Glomerular endothelial cell (primary cell): ENCODE measurements at regions not wholly inside any gene's neighbourhood (a gene's known extent, or its start where the extent isn't known, plus 50 kb on each side); places are given as distances from the start of the nearest gene placed in this dataset.

Experiments used
- DNase-seq: peaks from one replicate; pipeline ENCODE4 v3.0.0-alpha.2; 2011; ENCODE audit warnings: low read depth, low spot score; ENCODE audit errors: extremely low read depth

DNA sequence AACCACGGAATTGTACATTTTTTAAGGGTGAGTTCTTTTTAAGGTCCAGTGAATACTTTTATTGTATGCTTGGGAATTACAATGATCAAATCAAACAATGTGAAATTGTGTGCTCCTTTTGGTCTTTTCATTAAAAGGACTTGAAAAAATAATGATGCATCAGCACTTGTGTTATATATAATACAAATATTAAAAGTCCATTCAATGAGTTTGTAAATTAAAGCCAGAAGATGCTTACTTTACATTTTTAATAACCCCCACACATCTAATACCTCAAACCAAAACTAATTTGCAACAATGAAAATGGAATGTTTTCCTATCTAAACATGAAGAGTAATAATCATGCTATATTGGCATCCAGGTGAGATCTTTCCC lies 369.8 kb upstream of the LCORL start:
- no peak for DNase-seq

DNA sequence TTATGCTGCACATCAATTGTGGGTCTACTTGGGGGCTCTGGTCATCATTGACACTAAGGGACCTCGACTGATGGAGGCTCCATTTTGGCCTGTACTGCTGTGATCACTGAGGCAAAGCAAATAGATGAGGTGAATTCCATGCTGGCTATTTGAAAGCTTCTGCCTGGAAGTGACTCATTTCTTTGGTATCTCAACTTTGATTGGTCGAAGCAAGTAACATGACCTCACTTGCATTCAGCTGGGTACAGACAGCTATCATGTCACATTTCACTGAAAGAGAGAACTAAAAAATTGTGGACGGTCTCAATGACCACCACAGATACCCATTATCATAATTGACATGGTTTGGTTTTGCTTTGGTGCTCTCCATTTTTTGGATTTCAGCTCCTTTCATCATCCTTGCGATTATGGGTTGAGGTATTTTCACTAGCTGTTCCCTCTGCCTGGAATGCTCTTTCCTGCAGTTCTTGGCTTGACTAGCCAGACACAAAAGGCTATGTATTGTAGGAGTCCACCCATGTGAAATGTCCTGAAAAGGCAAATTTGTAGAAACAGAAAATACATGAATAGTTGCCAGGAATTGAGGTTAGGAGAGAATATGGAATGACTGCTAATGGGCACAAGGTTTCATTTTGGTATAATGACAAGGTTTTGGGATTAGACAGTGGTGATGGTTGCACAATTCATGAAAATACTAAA lies 369.2 kb upstream of the LCORL start:
- no peak for DNase-seq

DNA sequence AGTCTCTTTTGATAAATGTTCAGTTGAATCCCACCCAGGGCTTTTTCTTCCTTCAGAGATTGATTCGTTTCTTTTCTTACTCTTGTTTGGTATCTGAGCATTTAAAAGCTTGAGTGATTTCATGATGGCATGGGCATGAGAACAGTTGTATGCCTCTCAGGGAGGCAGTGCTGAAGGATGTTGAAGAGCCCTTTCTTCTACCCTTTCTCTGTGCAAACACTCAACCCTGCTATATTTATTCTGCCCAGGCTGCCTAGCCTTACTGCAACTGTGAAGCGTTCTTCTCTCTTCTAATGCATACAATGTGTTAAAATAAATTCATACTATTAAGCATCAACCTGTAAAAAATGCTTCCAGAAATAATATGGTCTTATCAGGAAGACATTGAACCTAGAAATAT lies 367.6 kb upstream of the LCORL start:
- DNase-seq, result no peak

DNA sequence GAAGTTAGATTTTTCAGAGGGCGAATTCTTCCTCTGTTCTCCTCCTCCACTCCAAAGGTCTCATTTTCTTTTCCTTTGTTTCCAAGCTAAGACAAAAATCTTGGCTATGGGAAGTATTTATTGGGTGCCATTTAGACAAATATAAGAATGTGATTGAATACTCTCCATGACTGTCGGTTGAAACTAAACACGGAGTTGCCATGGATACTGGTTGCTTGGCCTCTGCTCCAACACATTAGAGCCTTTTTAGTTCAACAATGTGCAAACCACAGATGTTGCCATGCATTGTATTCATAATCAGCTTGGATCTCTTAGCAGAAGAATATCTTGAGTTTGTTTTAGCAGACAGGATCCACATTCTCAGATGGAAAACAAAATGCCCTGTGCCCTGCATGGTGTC lies 366.5 kb upstream of the LCORL start:
- no peak for DNase-seq

DNA sequence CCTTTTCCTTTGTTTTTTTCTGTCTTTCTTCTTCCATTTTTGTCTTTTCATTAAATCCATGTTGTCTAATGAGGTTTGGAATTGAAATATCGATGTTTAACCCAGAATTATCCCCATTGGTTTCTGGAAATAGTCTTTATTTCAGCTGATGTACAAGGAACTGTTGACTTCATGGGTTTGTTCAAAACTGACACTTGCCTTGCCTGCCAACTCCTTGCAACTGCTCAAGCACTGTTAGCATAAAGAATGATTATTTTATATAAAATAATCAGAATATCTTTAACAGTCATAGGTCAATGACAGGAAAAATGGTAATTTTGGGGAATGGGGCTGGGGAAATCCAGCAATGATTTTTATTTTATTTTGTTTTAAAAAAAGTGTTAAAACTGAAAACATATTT lies 359.6 kb upstream of the LCORL start:
- DNase-seq, result no peak

DNA sequence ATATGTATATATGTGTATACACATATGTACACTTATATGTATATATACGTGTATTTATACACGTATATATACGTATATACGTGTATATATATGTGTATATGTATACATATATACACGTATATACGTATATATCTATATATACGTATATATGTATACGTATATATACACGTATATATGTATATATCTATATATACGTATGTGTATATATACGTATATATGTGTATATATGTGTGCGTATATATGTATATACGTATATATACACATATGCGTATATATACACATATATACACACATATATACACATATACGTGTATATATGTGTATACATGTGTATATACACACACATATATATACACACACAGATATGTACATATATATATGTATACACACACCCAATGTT lies 348.0 kb upstream of the LCORL start:
- DNase-seq, result no peak

DNA sequence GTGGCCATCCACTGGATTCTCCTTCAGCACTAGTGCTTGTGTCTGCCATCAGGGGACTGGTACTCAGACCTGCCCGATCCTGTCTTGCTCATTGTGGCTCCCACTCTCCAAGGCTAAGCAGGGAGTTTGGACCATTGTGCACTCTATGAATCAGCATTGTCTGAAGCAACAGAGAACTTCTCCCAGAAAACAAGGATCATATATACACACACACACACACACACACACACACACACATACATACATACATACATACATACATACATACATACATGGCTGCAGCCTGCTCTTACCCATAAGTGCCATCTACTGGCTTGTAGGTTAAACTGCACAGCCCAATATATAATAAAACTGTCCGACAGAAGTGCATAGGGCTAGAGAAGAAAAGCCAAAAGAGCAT lies 345.3 kb upstream of the LCORL start:
- DNase-seq, result no peak

DNA sequence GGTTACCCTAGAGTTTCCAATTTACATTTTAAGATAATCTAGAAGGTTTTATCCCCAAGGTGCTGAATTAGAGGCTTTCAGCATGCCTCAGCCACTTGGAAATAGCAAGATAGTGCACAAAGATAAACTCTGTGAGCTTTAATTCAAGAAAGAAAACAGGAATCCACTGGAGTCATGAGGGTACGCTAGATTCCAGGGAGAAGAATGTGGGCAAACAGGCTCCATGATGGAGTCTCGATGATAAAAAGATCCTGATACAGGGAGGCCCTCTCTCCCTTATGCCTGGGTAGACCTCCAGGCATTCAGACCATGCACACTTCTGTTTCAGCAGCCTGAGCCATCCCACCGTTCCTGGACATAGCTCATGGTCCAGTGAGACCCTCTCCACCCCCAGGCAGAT lies 344.6 kb upstream of the LCORL start:
- DNase-seq, result no peak

DNA sequence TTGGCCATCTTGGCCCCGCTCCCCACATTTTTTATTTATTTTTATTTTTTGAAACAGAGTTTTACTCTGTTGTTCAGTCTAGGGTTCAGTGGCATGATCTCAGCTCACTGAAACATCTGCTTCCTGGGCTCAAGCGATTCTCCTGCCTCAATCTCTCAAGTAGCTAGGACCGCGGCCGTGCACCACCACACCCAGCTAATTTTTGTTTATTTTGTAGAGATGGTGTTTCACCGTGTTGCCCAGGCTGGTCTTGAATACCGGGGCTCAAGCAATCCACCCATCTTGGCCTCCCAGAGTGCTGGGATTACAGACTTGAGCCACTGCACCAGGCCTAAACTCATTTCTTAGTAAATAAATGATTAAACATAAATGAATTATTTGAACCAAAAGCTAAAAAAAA lies 322.0 kb upstream of the LCORL start:
- no peak for DNase-seq

DNA sequence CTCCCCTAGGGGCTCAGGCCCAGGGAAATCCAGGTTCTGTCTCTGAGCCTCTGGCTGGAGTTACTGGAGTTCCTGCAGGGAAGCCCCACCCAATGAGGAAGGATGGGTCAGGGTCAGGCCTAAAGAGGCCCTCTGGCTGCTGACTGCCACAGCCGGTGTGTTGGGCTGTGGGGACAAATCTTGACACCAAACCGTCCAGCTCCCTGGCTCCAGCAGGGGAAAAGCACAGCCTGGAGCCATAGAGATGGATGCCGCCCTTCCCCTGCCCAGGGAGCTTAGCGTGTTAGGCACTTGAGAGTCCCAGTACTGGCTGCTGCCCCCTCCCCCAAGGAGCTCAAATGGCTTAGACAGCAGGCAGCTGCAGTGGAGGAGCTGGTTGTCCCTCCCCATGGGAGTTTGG lies 321.3 kb upstream of the LCORL start:
- no peak for DNase-seq

DNA sequence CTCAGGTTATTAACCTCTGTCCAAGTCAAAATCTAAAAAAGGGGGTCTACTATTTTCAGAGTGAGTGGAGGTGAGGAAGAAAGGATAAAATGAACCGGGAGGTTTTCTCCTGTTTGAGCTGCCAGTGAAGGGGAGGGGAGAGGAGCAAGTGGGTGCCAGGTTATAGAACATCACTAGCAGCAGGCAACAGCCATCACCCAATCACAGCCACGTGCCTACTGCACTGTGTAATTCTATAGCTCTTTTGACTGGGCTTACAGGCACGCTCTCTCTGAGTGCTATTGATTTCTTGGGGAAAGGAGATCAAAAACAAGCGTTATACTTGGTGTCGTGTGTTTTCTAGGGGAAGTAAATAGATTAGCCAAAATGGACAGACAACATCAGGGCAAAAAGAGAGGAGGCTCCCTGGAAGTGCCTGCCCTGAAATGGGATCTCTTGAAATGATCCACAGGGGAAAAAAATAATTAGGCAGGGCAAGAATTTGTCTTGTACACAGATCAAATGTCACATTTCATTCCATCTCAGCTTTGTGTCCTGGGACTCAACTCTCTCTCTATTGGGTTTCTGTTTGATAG lies 300.5 kb upstream of the LCORL start:
- no peak for DNase-seq

DNA sequence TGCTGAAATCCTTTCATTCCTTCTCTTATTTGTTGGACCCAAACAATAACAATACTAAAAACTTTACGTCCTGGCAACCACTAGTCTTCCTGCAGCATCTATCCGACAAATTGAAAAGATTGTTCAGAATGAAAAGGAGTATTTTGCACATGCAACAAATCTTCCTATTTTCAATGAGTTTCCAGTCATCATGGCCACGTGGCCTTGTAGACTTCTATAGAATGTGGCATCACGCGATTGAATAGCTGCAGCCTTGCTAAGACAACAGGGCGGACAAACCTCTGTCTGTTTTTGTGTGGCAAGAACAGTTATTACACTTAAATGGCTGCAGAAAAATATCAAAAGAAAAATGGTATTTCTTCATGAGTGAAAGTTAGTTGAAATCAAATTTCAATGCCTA lies 297.9 kb upstream of the LCORL start:
- DNase-seq, result peak; percentile 4

DNA sequence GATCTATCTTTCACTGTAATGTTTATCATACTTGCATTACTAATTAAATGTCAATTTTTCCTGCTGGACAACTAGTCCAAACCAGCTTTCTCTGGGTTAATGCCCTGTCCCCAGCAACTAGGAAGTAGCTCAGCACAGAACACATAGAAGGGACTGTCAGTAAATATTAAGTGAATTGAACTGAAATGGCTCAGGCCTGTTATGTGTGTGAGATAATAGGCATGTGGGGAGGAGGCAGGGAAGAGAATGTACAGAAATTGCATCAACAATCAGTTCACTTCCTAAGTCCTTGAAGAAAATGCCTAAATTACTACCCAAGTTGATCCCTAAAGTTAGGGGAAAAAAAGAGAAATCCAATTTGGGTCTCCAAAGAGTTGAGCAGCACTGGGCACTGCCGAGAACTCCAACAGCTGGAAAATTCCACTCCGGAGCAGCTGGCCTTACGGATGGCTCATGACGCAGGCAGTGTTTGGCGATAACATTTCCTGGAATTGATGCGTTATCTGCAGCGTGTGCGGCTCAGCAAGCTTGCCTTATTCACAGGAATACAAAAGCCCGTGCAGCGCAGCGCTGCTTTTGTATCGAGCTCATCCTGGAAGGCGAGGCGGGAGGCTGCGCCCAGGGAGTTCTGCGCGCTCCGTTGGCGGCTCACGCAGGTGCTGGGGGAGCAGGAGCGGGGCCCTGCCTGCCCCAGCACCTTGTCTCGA lies 297.3 kb upstream of the LCORL start:
- DNase-seq, result peak; percentile 68

DNA sequence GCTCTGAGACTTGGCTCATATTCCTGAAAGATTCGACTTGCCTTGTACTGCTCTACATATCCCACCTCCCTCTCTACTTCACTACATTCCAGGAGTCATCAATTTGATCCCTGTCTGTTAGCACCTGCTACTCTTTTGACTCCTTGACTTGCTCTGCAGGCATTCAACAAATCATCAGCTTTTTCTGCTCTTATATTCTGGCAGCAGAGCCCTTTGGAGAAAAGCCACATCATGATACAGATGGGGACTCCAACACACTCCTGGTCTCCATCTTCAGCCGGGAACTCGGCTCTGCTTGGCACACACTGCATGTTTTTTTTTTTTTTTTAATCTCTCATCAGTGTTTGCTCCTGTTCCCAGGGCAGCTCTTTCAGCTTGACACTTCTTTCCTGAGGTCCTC lies 293.2 kb upstream of the LCORL start:
- no peak for DNase-seq

DNA sequence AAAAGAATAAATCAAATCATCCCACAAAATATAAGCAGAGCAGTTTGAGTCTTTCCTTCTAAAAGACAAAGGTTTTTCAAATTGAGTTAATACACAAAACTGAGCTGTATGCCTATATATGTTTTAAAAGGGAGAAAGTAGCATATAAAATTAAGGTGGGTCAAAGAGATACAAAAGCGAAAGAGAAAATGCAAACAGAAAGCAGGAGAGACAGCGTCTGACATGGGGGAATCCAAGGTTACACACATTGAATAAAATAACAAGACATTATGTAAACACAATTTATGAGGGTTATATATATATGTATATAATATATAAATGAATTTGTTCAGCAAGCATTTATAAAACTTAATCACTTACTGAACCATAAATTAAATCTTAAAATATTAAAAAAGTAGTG lies 276.1 kb upstream of the LCORL start:
- DNase-seq, result no peak

DNA sequence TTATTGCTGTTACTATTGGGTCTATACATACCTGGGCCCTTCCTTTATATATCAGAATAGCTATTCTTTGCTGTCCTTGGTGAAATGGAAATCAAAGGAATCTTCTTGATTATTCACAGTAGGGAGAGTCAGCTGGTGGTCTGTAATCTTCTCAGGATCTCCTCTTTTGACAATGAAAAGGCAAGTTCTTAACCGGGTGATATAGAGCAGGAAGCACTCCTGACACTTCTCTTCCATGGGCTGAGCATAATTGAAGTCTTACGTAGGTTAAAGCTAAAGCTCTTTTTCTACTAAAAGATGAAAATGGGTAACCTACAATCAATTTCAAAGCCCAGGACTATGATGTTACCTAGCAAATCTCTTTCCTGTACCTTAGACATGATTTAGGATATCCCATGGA lies 274.9 kb upstream of the LCORL start:
- DNase-seq, result no peak

DNA sequence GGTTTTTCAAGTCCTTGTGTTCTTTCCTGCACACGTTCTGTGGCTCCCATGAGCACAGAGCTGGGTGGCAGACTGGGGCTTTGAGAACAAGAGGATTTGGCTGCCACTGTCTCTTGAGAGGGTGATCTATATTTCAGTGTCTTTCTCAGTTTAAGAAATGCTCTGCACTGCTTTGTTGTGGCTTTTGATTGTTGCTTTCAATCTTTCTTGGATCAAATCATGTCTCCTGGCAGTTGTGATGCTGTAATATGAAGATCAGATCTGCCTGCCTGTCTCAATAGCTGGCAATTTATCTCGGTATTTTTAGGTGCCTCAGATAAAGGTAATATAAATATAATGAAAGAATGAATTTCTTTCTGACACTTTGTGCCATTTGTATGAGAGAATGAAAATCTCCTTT lies 273.3 kb upstream of the LCORL start:
- no peak for DNase-seq

DNA sequence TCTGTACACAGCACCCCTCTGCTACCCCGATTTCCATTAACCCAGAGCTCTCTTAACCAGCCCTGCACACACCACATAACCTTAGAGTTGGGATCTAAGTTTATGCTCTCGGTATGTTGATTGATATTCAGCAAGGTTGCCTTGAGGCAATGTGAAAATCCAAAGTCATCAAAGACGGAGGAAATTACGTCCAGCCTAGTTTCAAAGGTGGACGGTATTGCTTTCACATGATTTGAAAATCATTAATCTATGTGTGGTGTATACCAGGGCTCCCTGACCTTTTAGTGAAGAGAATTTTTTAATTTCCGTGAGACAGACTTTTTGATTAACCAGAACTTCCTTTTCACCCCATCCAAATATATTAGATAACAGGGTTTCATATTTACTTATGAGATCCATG lies 272.5 kb upstream of the LCORL start:
- DNase-seq, result no peak

DNA sequence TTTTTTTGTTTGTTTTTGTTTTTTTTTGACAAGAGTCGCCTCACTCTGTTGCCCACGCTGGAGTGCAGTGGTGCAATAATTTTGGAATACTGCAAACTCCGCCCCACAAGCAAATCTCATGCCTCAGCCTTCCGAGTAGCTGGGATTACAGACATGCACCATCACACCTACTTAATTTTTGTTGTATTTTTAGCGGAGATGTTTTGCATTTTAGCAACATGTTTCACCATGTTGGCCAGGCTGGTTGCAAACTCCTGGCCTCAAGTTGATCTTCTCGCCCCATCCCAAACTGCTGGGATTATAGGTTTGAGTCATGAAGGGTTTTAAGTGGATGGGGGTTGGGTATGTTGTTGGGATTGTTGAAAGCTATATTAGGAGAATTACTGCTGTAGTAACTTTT lies 270.9 kb upstream of the LCORL start:
- DNase-seq, result no peak

DNA sequence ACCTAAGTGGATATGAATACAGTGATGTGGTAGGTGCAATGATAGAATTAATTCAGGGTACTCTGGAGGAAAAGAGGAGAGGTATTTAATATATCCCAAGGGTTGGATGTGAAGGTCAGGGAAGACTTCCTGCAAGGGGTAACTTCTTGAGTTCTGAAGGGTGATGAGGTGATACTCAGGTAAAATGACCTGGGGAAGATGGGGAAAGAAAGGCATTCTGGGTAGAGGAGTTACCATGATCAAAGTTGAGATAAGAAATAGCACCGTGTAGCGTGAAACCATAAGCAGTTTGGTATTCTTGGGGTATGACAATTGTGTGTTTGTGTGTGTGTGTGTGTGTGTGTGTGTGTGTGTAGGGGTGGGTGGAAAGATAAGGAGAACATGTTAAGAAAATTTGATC lies 270.4 kb upstream of the LCORL start:
- no peak for DNase-seq

DNA sequence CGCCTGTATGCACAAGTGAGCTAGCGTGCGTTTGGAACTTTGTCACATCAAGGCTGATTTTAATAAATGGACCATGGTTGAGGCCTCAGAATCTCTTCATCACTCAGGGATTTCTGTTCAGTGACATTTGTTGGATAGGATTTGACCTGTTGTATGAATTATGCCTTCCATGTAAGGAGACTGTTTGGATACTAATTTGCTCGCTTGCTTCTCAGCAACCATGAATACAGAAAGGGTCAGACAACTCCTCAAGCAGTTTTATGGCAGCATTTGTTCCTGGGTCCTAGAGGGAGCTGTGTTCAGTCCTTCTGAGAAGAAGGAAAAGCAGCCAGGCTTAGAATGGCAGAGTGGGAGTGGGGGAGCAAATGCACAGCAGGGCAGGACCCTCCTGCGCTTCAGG lies 269.7 kb upstream of the LCORL start:
- DNase-seq, result no peak

DNA sequence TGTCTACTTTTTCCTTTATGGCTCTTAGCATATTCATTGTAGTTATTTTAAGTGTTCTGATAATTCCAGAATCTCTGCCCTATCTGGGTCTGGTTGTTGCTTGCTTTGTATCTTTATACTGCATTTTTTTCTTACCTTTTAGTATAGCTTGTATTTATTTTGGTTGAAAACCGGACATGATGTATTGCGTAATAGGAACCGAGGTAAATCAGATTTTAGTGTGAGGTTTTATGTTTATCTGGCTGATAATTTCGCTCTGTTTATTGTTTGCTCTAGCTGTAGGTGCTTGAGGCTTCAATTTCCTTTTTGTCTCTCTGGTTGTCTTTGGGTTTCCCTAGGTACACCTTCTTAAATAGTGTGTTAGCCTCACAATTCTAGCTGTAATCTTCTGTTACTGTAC lies 263.8 kb upstream of the LCORL start:
- no peak for DNase-seq

DNA sequence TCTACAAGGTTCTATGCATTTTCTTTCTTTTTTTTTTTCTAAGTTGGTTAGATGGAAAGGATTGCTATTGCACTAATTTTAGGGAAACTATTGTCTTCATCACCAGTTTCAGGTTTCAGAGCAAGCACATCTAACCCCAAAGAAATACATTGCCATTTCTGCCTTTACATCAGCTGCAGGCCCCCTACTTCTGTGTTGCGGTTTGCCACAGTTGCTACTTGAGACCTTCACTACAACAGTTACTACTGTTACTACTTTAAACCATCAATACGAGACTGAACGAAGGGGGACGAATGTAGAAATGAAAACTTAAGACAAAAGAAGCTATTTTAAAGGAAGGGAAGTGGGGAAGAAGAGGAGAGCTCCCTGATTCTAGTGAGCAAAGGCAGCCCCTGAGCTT lies 256.7 kb upstream of the LCORL start:
- DNase-seq, result no peak
